ENCODE measurements at regions not wholly inside any gene's neighbourhood (a gene's known extent, or its start where the extent isn't known, plus 50 kb on each side); places are given as distances from the start of the nearest gene placed in this dataset.

DNA sequence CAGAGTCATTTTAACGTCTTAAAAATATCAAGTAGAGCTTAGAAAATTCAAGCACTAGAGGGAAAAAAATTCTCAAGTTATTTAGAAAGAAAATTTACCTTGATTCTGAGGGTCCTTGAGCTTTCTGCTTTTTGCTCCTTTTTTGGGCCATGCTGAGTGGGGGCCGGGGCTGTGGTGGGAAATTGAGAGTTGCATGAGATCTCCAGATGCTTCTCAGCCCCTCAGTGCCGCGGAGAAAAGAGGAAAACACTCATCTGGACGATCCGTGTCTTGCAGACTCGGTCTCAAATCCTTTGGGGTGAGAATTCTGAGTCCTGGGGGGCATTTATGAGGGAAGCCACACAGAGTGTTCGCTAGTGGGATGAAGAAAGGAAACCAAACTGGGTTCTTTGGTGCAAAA is 700.8 kb downstream of the TBC1D22A start:
- DNase-seq (ENCODE audit: low read depth in 2 of 2), result no peak

- no peak for DNase-seq (ENCODE audit: low read depth in 2 of 2)
These were observed 698.4 kb downstream of the TBC1D22A start for GRCh38 chr22:47460861-47461260.

DNA sequence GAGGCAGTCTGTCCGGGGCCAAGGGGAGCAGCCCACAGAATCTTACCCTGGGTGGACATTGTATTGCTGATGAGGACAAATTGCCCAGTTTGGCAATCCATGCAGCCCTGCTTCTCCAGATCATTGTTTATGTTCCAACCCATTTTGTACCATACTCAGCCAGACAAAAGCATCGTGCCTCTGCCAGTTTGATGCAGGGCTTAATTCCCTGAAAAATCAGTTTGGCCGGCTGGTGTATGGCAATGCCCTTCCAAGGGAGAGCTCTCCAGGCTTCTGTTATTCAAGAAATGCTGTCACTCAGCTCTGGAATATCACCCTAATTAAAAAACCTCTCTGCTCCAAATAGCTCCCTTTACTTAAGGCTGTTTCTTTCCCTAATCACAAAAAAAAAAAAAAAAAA is 697.7 kb downstream of the TBC1D22A start:
- no peak for DNase-seq (ENCODE audit: low read depth in 2 of 2)

DNA sequence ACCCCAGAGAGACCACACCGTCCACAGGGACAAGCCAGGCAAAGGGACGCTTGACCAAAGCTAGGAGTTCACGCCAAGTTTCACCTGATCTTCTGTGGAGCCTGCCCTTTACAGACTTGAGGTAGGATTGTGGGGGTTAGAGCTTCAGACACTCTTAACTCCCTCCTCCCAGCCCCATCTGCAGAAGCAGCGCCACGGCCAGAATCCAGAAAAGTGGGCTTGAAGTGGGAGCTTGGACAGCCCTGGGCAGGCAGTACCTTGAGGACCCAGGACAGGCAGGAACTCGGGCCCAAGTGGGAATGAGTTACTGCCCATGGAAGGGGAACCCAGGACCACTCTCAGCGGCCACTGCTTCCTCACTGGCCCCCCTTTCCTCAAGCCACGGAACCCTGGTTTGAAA is 695.9 kb downstream of the TBC1D22A start:
- DNase-seq (ENCODE audit: low read depth in 2 of 2), result no peak

- no peak for DNase-seq (ENCODE audit: low read depth in 2 of 2)
These were observed 695.3 kb downstream of the TBC1D22A start for GRCh38 chr22:47457509-47458300.

- DNase-seq (ENCODE audit: low read depth in 2 of 2), result no peak
These were observed 694.6 kb downstream of the TBC1D22A start for GRCh38 chr22:47457021-47457420.

DNA sequence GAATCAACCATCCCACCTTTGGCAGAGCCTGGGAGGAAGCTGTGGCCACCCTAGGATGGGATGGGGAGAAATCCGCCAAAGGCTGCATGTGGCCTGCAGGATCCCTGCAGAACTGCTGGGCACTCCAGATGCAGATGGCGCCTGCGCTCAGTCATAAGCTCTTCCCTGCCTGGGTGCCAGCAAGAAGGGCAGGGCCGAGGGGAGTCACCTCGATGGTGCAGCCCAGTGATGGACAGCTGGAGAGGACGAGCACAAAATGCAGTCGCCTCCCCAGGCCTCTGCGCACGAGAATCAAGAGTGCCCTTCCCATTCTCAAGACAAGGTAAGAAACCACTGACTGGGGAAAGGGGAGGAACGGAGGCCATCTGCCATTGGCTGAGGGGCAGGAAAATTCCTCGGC is 693.6 kb downstream of the TBC1D22A start:
- no peak for DNase-seq (ENCODE audit: low read depth in 2 of 2)

- DNase-seq (ENCODE audit: low read depth in 2 of 2), result no peak
These were observed 690.6 kb downstream of the TBC1D22A start for GRCh38 chr22:47453049-47453448.

GRCh38 chr22:47452184-47452583 is 689.7 kb downstream of the TBC1D22A start:
- no peak for DNase-seq (ENCODE audit: low read depth in 2 of 2)

DNA sequence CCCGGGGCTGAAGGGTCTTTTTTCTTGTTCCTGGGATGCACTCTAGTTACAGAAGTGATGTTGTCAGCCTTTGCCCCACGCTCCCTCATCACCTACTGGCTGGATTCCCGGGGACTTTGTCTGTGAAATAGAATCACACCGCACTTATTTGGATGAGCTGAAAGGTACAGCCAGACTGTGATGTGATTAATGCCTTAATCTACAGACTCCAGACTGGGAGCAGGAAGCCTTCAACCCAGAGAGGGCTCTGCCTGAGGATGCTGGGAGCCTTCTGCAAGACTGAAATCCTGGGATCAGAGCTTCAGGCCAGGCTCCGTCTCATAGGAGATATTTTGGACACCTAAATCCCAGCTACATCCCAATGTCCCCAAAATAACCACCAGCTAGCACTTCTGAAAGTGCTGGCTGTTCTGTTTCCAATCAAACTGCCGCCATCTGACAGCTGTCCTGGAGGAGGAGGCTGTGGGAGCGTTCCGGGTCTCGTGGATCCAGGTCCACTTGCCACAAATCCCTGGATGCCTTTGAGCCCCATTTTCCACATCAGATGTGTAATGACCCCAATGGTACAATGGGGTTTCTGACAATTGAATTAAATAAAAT is 688.5 kb downstream of the TBC1D22A start:
- no peak for DNase-seq (ENCODE audit: low read depth in 2 of 2)

DNA sequence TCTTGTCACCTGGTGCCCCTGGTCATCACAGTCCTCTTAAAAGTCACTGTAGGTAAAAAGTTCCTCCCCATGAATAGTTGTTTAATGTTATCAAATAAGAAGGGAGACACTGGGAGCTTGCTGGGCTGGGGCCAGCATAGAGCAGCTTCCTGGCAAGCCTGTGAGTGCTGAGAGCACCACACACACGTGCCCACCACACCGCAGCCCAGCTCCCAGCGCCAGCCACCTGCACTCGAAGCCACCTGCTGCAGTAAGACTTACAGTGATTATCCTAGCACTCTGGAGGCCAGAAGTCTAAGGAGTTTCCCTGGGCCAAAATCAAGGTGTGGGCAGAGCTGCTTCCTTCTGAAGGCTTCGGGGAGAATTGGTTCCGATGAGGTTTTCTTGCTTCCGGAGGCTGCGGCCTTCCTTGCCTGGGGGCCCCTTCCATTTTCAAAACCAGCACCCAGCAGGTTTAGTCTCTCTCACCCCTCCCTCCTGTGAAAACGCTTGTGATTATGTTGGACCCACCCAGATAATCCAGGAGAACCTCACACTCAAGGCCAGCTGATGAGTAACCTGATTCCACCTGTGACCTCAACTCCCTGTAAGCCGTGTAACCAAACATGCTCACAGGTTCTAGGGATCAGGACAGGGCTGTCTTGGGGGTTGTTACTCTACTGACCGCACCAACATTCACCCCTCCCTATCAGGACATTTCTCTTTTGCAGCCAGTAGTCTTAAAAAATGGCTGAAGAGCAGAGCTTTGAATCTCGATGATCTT is 687.2 kb downstream of the TBC1D22A start:
- DNase-seq (ENCODE audit: low read depth in 2 of 2), result no peak

- DNase-seq (ENCODE audit: low read depth in 2 of 2), result no peak
These were observed 686.1 kb downstream of the TBC1D22A start for GRCh38 chr22:47448231-47449223.

DNA sequence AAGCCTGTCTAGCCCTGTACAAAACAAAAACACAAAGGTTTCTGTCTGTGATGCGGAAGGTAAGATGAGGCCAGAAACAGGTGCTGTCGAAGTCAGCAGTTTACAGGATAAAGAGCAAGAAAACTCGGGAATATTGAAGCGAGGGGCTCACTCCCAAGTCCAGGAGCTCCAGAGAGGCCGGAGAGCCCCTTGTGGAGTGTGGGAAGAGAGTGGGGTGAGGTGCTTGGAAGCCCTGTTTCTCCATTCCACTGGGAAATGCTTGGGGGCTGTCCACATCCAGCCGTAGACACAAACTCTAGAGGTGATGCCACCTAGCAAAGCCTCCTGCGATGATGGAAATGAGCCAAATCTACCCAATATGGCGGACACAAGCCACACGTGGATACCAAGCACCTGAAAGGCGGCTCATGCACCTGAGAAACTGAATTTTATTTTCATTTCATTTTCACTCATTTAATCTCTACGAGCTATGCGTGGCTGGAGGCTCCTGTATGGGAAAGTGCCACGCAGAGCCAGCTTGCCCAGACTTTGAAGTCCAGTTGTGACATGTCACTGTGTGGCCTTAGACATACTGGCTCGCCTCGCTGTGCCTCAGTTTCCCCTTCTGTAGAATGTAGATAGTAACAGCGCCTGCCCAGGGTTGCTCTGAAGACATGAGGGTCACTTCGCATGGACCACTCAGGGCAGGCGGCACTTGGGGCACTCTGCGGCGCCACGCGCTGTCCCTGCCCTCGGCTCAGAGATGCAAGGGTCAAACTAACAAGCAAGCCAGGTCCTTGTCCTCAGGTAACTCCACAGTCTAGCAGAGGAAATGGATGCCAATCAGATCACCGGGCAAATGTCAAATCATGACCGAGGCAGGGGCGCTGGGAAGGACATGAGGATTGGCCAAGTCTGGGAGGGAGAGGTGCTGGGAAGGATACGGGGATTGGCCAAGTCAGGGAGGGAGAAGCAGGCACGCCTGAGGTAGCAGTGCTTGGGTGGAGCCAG is 684.7 kb downstream of the TBC1D22A start:
- no peak for DNase-seq (ENCODE audit: low read depth in 2 of 2)

GRCh38 chr22:47446331-47446730 is 683.9 kb downstream of the TBC1D22A start:
- DNase-seq (ENCODE audit: low read depth in 2 of 2), result no peak

- no peak for DNase-seq (ENCODE audit: low read depth in 2 of 2)
These were observed 683.4 kb downstream of the TBC1D22A start for GRCh38 chr22:47445716-47446290.

- no peak for DNase-seq (ENCODE audit: low read depth in 2 of 2)
These were observed 682.8 kb downstream of the TBC1D22A start for GRCh38 chr22:47445212-47445611.

DNA sequence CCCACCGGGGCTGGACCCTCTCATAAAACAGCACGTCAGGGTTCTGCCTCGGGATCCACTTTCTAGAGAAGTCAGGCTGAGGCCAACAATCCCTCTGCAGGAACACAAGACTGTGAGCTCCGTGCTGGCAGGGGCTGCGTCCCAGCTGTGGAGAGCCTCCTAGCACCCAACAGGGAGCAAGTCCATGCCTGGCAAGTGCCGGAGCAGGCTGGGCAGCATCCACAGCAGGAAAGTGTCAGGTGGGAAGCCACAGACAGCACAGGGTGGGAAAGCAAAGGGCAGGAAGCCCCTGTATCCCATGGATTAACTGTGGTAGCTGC is 682.3 kb downstream of the TBC1D22A start:
- DNase-seq (ENCODE audit: low read depth in 2 of 2), result no peak

DNA sequence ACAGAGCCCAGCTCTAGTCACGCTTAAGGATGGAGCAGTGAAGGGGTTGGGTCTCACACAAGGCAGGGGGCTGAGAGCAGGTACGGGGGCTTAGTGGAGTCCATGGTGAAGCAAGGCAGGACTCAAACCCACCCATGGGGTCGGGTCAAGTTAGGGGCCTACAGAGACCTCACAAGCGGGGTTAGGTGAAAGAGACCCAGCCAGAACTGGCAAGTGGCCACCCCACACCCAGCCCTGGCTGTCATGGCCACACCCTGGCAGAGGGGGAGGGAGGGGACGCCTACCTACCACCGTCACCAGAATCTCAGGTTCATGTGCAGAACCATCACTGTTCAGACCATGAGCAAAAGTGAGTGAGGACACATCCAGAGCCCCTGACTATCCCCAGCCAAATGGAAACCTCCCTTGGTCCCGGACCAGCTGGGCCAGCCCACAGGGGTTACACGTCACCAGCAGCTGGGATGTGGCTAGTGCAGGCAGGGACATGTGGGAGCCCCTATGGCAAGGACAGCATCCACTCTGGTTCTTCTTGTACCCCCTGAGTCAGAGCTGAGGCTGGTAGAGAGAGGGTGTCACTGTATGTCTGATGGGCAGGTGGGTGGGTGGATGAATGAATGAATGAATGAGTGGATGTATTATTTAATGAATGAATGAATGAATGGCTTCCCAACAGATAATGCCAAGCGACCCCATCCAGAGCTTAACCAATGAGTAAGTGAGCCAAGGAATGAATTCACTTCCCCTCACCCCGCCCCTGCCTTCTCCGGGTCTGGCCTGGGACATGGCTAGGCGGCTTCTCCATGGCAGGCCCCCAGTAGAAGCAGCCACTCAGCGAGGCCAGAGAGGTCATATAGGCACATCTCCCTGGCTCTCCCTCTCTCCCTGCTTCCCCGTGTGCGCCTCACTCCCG is 681.6 kb downstream of the TBC1D22A start:
- no peak for DNase-seq (ENCODE audit: low read depth in 2 of 2)

DNA sequence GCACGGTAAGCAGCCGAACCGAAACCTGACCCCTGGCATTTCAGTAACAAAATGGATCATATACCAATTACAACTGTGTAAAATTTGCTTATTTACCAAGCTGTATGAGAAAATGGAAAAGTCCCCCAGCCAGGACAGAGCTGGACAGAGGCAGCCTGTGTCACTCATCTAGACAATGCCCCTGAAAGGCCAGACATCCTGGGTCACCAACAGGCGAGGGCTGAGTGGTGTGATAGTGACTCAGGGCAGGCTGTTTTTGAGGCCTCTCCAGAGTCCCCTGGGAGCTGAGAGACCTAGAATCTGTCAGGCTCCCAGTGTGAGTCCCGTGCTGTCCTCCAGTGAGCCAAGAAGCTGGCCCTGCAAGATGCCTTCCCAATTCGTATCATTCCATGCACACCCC is 680.4 kb downstream of the TBC1D22A start:
- DNase-seq (ENCODE audit: low read depth in 2 of 2), result no peak
